GM12874 (cell line): ENCODE measurements at regions not wholly inside any gene's neighbourhood (a gene's known extent, or its start where the extent isn't known, plus 50 kb on each side); places are given as distances from the start of the nearest gene placed in this dataset.

Experiments
- CTCF ChIP-seq: IDR thresholded peaks from 2 replicates; pipeline ENCODE4 v1.5.1; 2011; ENCODE audit warnings: low read depth, mild to moderate bottlenecking, control low read depth, low read length, moderate library complexity; ENCODE audit not compliant: insufficient read depth

GRCh38 chr5:39691136-39691535, 266.4 kb upstream of the DAB2 start:
- no peak for TF ChIP-seq CTCF

GRCh38 chr5:39689919-39690318, 265.1 kb upstream of the DAB2 start:
- no peak for TF ChIP-seq CTCF

- TF ChIP-seq CTCF = no peak
Measured at GRCh38 chr5:39680213-39680612, 255.4 kb upstream of the DAB2 start.

- TF ChIP-seq CTCF = no peak
Measured at GRCh38 chr5:39678534-39678933, 253.8 kb upstream of the DAB2 start.

- no peak for TF ChIP-seq CTCF
Measured at GRCh38 chr5:39675676-39676075, 250.9 kb upstream of the DAB2 start.

GRCh38 chr5:39674209-39675082, 249.7 kb upstream of the DAB2 start:
- TF ChIP-seq CTCF = no peak

GRCh38 chr5:39671561-39671961, 246.8 kb upstream of the DAB2 start:
- TF ChIP-seq CTCF = no peak
